ENCODE measurements at regions not wholly inside any gene's neighbourhood (a gene's known extent, or its start where the extent isn't known, plus 50 kb on each side); places are given as distances from the start of the nearest gene placed in this dataset.

DNA sequence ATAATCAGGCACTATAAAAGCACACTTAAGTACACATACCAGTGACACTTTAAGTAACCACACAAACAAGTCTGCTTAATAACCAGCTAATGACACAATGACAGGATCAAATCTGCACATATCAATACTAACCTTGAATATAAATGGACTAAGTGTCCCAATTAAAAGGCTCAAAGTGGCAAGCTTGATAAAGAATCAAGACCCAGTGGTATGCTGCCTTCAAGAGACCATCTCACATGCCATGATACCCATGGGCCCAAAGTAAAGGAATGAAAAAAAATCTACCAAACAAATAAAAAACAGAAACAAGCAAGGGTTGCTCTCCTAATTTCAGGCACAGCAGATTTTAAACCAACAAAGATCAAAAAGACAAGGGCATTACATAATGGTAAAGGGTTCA is 470.4 kb downstream of the TRHDE start:
- TF ChIP-seq, protein P1, sequence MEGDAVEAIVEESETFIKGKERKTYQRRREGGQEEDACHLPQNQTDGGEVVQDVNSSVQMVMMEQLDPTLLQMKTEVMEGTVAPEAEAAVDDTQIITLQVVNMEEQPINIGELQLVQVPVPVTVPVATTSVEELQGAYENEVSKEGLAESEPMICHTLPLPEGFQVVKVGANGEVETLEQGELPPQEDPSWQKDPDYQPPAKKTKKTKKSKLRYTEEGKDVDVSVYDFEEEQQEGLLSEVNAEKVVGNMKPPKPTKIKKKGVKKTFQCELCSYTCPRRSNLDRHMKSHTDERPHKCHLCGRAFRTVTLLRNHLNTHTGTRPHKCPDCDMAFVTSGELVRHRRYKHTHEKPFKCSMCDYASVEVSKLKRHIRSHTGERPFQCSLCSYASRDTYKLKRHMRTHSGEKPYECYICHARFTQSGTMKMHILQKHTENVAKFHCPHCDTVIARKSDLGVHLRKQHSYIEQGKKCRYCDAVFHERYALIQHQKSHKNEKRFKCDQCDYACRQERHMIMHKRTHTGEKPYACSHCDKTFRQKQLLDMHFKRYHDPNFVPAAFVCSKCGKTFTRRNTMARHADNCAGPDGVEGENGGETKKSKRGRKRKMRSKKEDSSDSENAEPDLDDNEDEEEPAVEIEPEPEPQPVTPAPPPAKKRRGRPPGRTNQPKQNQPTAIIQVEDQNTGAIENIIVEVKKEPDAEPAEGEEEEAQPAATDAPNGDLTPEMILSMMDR (conservative IDR thresholded peaks at IDR 0.05; ENCODE audit: low read depth, low read length), result no peak
- TF ChIP-seq EZH2 (IDR thresholded peaks at IDR 0.05; ENCODE audit: borderline replicate concordance, low read depth, low read length, poor library complexity, severe bottlenecking), result no peak

Measured in A673 (cell line).